ENCODE measurements at regions not wholly inside any gene's neighbourhood (a gene's known extent, or its start where the extent isn't known, plus 50 kb on each side); places are given as distances from the start of the nearest gene placed in this dataset.

DNA sequence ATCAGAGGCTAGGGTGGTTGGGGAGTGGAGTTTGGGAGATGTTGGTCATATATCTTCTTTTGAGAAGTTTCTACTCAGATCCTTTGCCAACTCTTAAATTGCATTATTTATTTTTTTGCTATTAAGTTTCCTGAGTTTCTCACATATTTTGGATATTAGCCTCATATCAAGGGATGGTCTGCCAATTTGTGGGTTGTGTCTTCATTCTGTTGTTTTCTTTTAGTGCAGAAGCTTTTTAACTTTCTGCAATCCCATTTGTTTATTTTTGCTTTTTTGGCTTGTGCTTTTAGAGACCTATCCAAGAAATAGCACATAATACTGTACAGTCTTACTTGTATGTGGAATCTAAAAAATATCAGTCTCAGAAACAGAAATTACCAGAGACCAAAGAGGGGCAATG, 509.2 kb upstream of the HS3ST1 start (continued):
- no peak for TF ChIP-seq SIRT6 (IDR thresholded peaks at IDR 0.05; ENCODE audit: low read length)
- no peak for TF ChIP-seq BRCA1 (IDR thresholded peaks at IDR 0.05; ENCODE audit: low read depth, low read length)
- no peak for TF ChIP-seq KDM5A (IDR thresholded peaks at IDR 0.05; ENCODE audit: low read length)
